NB4 (cell line): ENCODE measurements at regions not wholly inside any gene's neighbourhood (a gene's known extent, or its start where the extent isn't known, plus 50 kb on each side); places are given as distances from the start of the nearest gene placed in this dataset.

Source experiments
- DNase-seq: peaks from one replicate; pipeline ENCODE4 v3.0.0; 2010; ENCODE audit warnings: low read depth
- H3K4me3 ChIP-seq: one replicate; pipeline ENCODE4 v1.5.1; 2011; ENCODE audit warnings: mild to moderate bottlenecking, low read depth, low read length, moderate library complexity
- CTCF ChIP-seq: IDR thresholded peaks from one replicate; pipeline ENCODE4 v1.5.1; 2012; ENCODE audit warnings: low read depth, low read length
- MYC ChIP-seq: IDR thresholded peaks from 2 replicates; pipeline ENCODE4 v1.6.1; 2011; ENCODE audit warnings: low read depth, low read length
- POLR2A ChIP-seq: IDR thresholded peaks from 2 replicates; pipeline ENCODE4 v1.6.1; 2011; ENCODE audit warnings: mild to moderate bottlenecking; ENCODE audit not compliant: insufficient read length; ENCODE audit errors: extremely low read depth
- TF ChIP-seq, protein P1 (sequence below): IDR thresholded peaks from 2 replicates; pipeline ENCODE4 v1.6.1; 2011; ENCODE audit warnings: low read depth, low read length

GRCh38 chr2:67857836-67858235 is 205.0 kb downstream of the C1D start:
- no peak for DNase-seq
- TF ChIP-seq POLR2A (no peak), MYC (no peak), CTCF (no peak)
- TF ChIP-seq, protein P1, sequence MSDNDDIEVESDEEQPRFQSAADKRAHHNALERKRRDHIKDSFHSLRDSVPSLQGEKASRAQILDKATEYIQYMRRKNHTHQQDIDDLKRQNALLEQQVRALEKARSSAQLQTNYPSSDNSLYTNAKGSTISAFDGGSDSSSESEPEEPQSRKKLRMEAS: no peak
- H3K4me3 ChIP-seq: no peak overlapping the region

- TF ChIP-seq POLR2A (no peak), CTCF (no peak), MYC (no peak)
- TF ChIP-seq, protein P1: no peak
- no peak for DNase-seq
- H3K4me3 ChIP-seq: no peak overlapping the region
These were observed 203.9 kb downstream of the C1D start for GRCh38 chr2:67858886-67859285.

GRCh38 chr2:67865917-67866316 is 196.9 kb downstream of the C1D start:
- DNase-seq: no peak
- TF ChIP-seq CTCF (no peak), MYC (no peak)
- TF ChIP-seq, protein P1: no peak
- H3K4me3 ChIP-seq: no peak overlapping the region

GRCh38 chr2:67867735-67868134 is 195.1 kb downstream of the C1D start:
- no peak for DNase-seq
- no peak overlapping the region for H3K4me3 ChIP-seq
- TF ChIP-seq POLR2A (no peak), CTCF (no peak), MYC (no peak)
- TF ChIP-seq, protein P1: no peak

DNA sequence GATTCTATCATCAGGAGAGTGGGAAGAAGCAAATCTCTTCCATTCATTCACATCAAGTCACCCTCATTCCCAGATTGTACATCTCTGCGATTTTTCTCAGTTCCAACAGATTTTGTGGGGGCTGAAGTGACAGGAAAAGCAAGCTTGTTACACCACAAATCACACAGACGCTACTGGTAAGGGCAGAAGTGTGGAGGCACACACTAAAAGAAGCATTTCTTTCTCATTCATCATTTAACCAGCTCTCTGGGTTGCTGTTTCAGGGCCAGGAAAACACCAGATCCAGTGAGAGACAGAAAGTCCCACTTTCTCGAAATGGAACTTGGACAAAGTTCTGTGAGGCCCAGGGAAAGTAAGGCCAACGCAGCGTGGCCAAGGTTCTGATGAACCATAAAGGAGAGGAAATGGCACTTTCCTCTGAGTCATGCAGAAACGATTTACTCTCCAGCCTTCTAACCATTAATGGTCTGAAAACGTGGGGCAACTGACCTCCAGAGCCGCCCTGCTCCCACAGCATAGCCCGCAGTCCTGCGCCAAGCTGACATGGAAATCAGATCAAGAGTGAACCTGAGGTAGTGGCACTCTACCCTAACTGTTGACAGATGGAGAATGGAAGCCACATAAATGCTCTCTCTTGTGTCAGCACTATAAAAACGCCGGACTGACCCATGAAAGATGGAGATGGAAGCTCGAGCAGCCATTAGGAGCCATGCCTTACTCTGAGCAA is 191.0 kb downstream of the C1D start:
- no peak overlapping the region for H3K4me3 ChIP-seq
- no peak for TF ChIP-seq CTCF
- DNase-seq: no peak

- no peak overlapping the region for H3K4me3 ChIP-seq
- TF ChIP-seq POLR2A (no peak), CTCF (no peak), MYC (no peak)
- TF ChIP-seq, protein P1: no peak
- DNase-seq: no peak
These were observed 190.3 kb downstream of the C1D start for GRCh38 chr2:67872481-67872880.
